ENCODE measurements at regions not wholly inside any gene's neighbourhood (a gene's known extent, or its start where the extent isn't known, plus 50 kb on each side); places are given as distances from the start of the nearest gene placed in this dataset.

DNA sequence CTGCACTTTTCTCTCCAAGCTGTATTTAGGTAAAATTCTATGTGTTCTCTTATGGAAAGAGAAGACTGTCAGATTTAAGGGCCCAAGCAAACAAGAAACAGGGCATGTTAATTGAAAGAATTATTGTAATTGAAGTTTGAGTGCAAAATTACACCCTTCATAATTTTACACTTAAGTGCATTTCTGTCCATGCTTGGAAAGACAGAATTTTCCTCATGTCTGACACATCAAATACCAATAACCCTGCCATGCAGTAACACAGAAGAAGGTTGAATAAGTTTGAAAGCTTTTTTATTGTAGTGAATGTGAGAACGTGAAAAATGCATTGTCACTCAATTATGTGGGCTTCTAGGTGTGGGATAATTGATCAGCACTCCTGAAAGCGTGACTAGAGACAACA is 52.9 kb upstream of the PARD3B start:
- ChIA-PET POLR2A (no interaction called here), CTCF (no interaction called here), RAD21 (ENCODE audit: low non-redundant PET in 1 of 2, low total read pairs in 2 of 2, uncharacterized antibody in 2 of 2, unreplicated experiment in 2 of 2) (no interaction called here)
- no peaks in the 10 kb centered on the region for H3K79me2 ChIP-seq (ENCODE audit: insufficient read depth, low read length)
- H3K4me1 ChIP-seq (ENCODE audit: control insufficient read depth in 1 of 2, insufficient read depth in 2 of 2, low read length in 2 of 2): no peaks in the 10 kb centered on the region
- BruUV-seq (replicated peaks): no TSS peak
- no peak overlapping the region for H3K4me3 ChIP-seq (replicated peaks in 1 of 2; ENCODE audit: low read depth in 1 of 2, low read length in 2 of 2)
- no peak for ATAC-seq
- TF ChIP-seq RAD21 (IDR thresholded peaks at IDR 0.05; ENCODE audit: low read depth) (no peak), SIN3A (IDR thresholded peaks at IDR 0.05; ENCODE audit: low read depth) (no peak), ELF1 (IDR thresholded peaks at IDR 0.05; ENCODE audit: borderline replicate concordance, low read depth) (no peak), SP1 (IDR thresholded peaks at IDR 0.05; ENCODE audit: low read depth) (no peak), YY1 (IDR thresholded peaks at IDR 0.05; ENCODE audit: extremely low read depth, insufficient replicate concordance, low read depth, low read length) (no peak), JUND (IDR thresholded peaks at IDR 0.05) (no peak), EZH2 (IDR thresholded peaks at IDR 0.05) (no peak), EGR1 (IDR thresholded peaks at IDR 0.05; ENCODE audit: low read depth) (no peak), SRF (IDR thresholded peaks at IDR 0.05; ENCODE audit: low read depth) (no peak), ZFX (IDR thresholded peaks at IDR 0.05) (no peak), CEBPB (IDR thresholded peaks at IDR 0.05; ENCODE audit: low read depth) (no peak), EZH2phosphoT487 (IDR thresholded peaks at IDR 0.05; ENCODE audit: borderline replicate concordance) (no peak), POLR2A (IDR thresholded peaks at IDR 0.05; ENCODE audit: borderline replicate concordance, extremely low read depth, insufficient read depth, insufficient read length) (no peak), ATF3 (IDR thresholded peaks at IDR 0.05) (no peak), FOSL1 (IDR thresholded peaks at IDR 0.05; ENCODE audit: low read depth) (no peak)
- TF ChIP-seq, protein P1, sequence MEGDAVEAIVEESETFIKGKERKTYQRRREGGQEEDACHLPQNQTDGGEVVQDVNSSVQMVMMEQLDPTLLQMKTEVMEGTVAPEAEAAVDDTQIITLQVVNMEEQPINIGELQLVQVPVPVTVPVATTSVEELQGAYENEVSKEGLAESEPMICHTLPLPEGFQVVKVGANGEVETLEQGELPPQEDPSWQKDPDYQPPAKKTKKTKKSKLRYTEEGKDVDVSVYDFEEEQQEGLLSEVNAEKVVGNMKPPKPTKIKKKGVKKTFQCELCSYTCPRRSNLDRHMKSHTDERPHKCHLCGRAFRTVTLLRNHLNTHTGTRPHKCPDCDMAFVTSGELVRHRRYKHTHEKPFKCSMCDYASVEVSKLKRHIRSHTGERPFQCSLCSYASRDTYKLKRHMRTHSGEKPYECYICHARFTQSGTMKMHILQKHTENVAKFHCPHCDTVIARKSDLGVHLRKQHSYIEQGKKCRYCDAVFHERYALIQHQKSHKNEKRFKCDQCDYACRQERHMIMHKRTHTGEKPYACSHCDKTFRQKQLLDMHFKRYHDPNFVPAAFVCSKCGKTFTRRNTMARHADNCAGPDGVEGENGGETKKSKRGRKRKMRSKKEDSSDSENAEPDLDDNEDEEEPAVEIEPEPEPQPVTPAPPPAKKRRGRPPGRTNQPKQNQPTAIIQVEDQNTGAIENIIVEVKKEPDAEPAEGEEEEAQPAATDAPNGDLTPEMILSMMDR (IDR thresholded peaks at IDR 0.05 in 2 of 3, conservative IDR thresholded peaks at IDR 0.05 in 1 of 3; ENCODE audit: borderline replicate concordance in 1 of 3, insufficient read depth in 1 of 3, low read depth in 2 of 3, low read length in 2 of 3): no peak
- TF ChIP-seq, protein P2, sequence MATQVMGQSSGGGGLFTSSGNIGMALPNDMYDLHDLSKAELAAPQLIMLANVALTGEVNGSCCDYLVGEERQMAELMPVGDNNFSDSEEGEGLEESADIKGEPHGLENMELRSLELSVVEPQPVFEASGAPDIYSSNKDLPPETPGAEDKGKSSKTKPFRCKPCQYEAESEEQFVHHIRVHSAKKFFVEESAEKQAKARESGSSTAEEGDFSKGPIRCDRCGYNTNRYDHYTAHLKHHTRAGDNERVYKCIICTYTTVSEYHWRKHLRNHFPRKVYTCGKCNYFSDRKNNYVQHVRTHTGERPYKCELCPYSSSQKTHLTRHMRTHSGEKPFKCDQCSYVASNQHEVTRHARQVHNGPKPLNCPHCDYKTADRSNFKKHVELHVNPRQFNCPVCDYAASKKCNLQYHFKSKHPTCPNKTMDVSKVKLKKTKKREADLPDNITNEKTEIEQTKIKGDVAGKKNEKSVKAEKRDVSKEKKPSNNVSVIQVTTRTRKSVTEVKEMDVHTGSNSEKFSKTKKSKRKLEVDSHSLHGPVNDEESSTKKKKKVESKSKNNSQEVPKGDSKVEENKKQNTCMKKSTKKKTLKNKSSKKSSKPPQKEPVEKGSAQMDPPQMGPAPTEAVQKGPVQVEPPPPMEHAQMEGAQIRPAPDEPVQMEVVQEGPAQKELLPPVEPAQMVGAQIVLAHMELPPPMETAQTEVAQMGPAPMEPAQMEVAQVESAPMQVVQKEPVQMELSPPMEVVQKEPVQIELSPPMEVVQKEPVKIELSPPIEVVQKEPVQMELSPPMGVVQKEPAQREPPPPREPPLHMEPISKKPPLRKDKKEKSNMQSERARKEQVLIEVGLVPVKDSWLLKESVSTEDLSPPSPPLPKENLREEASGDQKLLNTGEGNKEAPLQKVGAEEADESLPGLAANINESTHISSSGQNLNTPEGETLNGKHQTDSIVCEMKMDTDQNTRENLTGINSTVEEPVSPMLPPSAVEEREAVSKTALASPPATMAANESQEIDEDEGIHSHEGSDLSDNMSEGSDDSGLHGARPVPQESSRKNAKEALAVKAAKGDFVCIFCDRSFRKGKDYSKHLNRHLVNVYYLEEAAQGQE (IDR thresholded peaks at IDR 0.05; ENCODE audit: low read depth): no peak
- no peak overlapping the region for H2AFZ ChIP-seq (ENCODE audit: low read depth, low read length, poor library complexity, severe bottlenecking)
- no peak overlapping the region for H3K27ac ChIP-seq (ENCODE audit: low read depth, low read length)
- no peaks in the 10 kb centered on the region for H3K9me3 ChIP-seq (ENCODE audit: control insufficient read depth in 1 of 2, insufficient read depth in 1 of 2, low read depth in 1 of 2, low read length in 2 of 2)
- H3K36me3 ChIP-seq (ENCODE audit: control insufficient read depth in 1 of 2, insufficient read depth in 2 of 2, low read length in 2 of 2): no peaks in the 10 kb centered on the region
- no peak overlapping the region for H3K9ac ChIP-seq (ENCODE audit: low read length)
- H3K4me2 ChIP-seq (ENCODE audit: low read length): no peak overlapping the region
- no peak for DNase-seq (ENCODE audit: low read depth, low spot score)
- H4K20me1 ChIP-seq (ENCODE audit: insufficient read depth): no peaks in the 10 kb centered on the region
- intact Hi-C loops (cut with micrococcal nuclease): no loop called here
- 0 out of 2 replicates have a peak, but pooled peaks cover 6% of the 10 kb centered on the region for H3K27me3 ChIP-seq (ENCODE audit: insufficient read depth, low read length)
- no peaks in the 10 kb centered on the region for H3K9me2 ChIP-seq (ENCODE audit: insufficient read depth)
